T-helper 1 cell treated with Interleukin-12 subunit alpha and Interleukin-12 subunit beta and Interleukin-4 antibody, amounts not matched to agents 30 μg/mL and 1 μg/mL, for 36 hours (primary cell): ENCODE measurements at regions not wholly inside any gene's neighbourhood (a gene's known extent, or its start where the extent isn't known, plus 50 kb on each side); places are given as distances from the start of the nearest gene placed in this dataset.

Experiments used
- H3K27ac Mint-ChIP-seq: one replicate; pipeline ENCODE4 v1.8.0; 2021; ENCODE audit warnings: mild to moderate bottlenecking, mixed read lengths
- H3K27me3 Mint-ChIP-seq: one replicate; pipeline ENCODE4 v1.8.0; 2021; ENCODE audit warnings: low read depth, mixed read lengths
- H3K36me3 Mint-ChIP-seq: one replicate; pipeline ENCODE4 v1.8.0; 2021; ENCODE audit warnings: low read depth, mixed read lengths
- H3K4me1 Mint-ChIP-seq: one replicate; pipeline ENCODE4 v1.8.0; 2021; ENCODE audit warnings: low read depth, mixed read lengths
- H3K4me3 Mint-ChIP-seq: one replicate; pipeline ENCODE4 v1.8.0; 2021; ENCODE audit warnings: mild to moderate bottlenecking, moderate library complexity, mixed read lengths
- H3K9me3 Mint-ChIP-seq: one replicate; pipeline ENCODE4 v1.8.0; 2021; ENCODE audit warnings: mixed read lengths

GRCh38 chr12:107275530-107275929, 182.2 kb upstream of the CRY1 start:
- no peak overlapping the region for H3K4me3 Mint-ChIP-seq
- no peaks in the 10 kb centered on the region for H3K9me3 Mint-ChIP-seq
- H3K27ac Mint-ChIP-seq, result no peak overlapping the region
- peaks cover 1% of the 10 kb centered on the region for H3K36me3 Mint-ChIP-seq
- peaks cover 2% of the 10 kb centered on the region for H3K4me1 Mint-ChIP-seq
- peaks cover 32% of the 10 kb centered on the region for H3K27me3 Mint-ChIP-seq

DNA sequence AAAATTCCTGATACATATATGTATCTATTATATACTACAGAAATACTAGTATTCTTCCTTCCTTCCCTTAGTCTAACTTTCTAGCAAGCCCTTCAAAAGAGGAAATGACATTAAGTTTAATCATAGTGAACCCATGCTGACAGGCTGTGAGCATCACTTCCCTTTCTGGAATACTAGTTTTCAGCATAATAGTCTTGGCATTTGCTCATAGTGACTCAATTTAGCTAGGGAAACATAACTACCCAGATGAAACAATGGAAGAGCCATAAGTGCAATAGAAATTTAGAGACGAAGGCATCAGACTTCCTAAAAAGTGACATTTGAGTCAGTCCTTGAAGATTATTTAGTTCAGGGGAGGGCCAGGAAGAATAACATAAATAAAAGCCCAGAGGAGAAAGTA, 184.5 kb upstream of the CRY1 start:
- Mint-ChIP-seq H3K36me3 (peaks cover 1% of the 10 kb centered on the region), H3K4me3 (no peak overlapping the region), H3K9me3 (no peaks in the 10 kb centered on the region), H3K27ac (no peak overlapping the region), H3K4me1 (peaks cover 2% of the 10 kb centered on the region), H3K27me3 (peaks cover 34% of the 10 kb centered on the region)

DNA sequence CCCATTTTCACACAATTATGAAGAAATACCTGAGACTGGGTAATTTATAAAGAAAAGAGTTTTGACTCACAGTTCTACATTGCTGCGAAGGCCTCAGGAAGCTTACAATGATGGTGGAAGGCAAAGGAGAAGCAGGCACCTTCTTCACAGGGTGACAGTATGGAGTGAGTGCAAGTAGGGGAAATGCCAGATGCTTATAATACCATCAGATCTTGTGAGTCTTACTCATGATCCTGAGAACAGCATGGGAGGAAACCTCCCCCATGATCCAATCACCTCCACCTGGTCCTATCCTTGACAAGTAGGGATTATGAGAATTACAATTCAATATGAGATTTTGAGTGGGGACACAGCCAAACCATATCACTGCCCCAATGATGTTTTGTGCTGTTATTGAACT, 189.3 kb upstream of the CRY1 start:
- Mint-ChIP-seq H3K4me1 (peaks cover 11% of the 10 kb centered on the region), H3K36me3 (no peaks in the 10 kb centered on the region), H3K9me3 (peaks cover 8% of the 10 kb centered on the region), H3K27ac (no peak overlapping the region), H3K27me3 (peaks cover 17% of the 10 kb centered on the region), H3K4me3 (no peak overlapping the region)

GRCh38 chr12:107283652-107284051, 190.3 kb upstream of the CRY1 start:
- H3K4me1 Mint-ChIP-seq, result peaks cover 17% of the 10 kb centered on the region
- H3K27me3 Mint-ChIP-seq, result peaks cover 12% of the 10 kb centered on the region
- no peak overlapping the region for H3K27ac Mint-ChIP-seq
- H3K36me3 Mint-ChIP-seq, result no peaks in the 10 kb centered on the region
- H3K9me3 Mint-ChIP-seq, result peaks cover 8% of the 10 kb centered on the region
- no peak overlapping the region for H3K4me3 Mint-ChIP-seq

DNA sequence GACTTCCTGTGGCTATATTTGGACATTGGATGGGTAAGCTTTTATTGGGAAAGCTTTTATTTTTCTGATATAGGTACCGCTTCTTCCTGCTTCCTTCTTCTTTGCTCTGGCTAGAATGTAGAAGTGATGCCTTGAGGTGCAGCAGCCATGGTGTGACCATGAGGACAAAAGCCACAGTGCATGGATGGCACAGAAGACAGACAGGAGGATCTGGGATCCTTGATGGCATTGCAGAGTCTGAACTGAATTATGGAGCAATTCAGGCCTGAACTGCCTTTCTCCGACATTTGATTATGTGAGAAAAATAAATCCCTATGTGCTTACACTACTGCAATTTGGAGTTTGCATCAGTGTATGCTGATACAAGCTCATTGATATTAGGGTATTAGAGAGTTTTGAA, 191.3 kb upstream of the CRY1 start:
- H3K36me3 Mint-ChIP-seq, result no peaks in the 10 kb centered on the region
- no peak overlapping the region for H3K27ac Mint-ChIP-seq
- peaks cover 8% of the 10 kb centered on the region for H3K9me3 Mint-ChIP-seq
- H3K27me3 Mint-ChIP-seq, result peaks cover 7% of the 10 kb centered on the region
- H3K4me3 Mint-ChIP-seq, result no peak overlapping the region
- peaks cover 22% of the 10 kb centered on the region for H3K4me1 Mint-ChIP-seq

DNA sequence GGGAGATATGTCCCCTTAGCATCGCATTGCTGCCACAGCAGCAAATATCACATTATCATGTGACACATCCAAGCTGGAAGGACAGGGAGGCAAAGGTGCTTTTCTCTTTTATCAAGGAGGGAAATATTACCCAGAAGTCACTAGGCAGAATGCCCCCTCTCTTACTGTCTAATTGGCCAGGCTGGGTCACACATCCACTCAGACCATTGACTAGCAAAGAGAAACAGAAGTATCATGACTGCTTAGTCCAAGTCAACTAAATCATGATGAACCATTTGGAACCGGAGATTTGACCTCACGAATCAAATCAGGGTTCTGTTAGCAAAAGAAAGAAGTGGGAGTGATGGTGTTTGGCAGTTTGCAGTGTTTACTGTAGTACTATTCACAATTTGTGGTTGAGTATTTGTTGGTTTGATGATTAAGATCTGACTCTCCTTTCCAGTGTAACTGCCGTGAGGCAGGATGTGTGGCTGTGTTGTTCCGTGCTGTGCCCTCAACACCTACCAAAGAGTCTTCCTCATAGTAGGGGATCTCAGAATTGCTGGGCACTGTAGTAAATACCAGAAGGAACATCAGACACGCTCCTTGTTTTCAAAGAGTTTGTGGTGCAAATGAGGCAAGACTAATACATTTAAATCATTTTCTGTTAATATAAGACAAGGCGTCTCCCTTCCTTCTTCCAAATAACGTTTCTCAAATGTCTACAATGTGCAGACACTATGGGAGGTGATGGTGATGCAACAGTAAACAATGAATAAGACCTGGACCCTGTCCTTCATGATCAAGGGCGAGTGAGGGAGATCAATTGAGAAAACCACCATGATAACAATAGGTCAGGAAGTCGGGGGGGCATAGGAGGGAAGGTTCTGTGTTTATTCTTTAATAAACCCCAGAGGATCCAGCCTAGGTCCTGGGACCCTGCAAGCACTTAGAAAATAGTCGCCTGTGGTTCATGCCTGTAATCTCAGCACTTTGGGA, 194.4 kb upstream of the CRY1 start:
- peak overlapping the region; percentile 20 for H3K4me3 Mint-ChIP-seq
- peak overlapping the region; percentile 73 for H3K27ac Mint-ChIP-seq

DNA sequence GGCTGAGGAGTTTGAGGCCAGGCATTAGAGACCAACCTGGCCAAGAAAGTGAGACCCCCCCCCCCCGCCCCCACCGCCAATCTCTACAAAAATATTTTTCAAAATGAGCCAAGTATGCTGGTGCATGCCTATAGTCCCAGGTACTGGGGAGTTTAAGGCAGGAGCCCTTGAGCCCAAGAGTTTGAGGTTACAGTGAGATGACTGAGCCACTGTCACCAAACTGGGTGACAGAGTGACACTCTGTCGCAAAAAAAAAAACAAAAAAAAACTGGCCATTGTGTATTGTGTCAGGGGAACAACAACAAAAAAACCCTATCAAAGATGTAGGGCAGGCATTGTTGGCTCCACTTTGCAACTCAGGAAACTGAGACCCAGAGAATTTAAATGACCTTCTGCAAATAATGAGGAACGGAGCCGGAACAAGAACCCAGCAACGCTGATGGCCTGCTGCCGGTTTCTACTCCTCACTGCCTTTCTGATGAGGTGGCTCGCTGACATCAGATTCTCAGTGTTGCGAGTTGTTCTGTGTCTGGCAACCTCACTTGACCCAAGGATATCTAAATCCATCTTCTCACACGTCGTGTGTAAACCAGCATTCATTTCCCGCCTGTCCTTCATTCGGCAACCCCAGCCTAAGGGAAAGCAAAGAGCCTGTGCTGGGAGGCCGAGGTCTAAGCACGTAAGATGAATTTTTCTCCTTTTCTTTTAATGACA, 195.2 kb upstream of the CRY1 start:
- H3K27ac Mint-ChIP-seq, result no peak overlapping the region
- no peak overlapping the region for H3K4me3 Mint-ChIP-seq
- H3K27me3 Mint-ChIP-seq, result no peaks in the 10 kb centered on the region
- H3K36me3 Mint-ChIP-seq, result no peaks in the 10 kb centered on the region
- peaks cover 6% of the 10 kb centered on the region for H3K9me3 Mint-ChIP-seq
- peaks cover 22% of the 10 kb centered on the region for H3K4me1 Mint-ChIP-seq

More for the DNA sequence above, 194.4 kb upstream of the CRY1 start:
- Mint-ChIP-seq H3K36me3 (no peaks in the 10 kb centered on the region), H3K9me3 (peaks cover 8% of the 10 kb centered on the region), H3K27me3 (no peaks in the 10 kb centered on the region), H3K4me1 (peaks cover 22% of the 10 kb centered on the region)

GRCh38 chr12:107291018-107291417, 197.7 kb upstream of the CRY1 start:
- Mint-ChIP-seq H3K4me3 (no peak overlapping the region), H3K4me1 (peaks cover 20% of the 10 kb centered on the region), H3K27me3 (peaks cover 6% of the 10 kb centered on the region), H3K36me3 (no peaks in the 10 kb centered on the region), H3K9me3 (no peaks in the 10 kb centered on the region), H3K27ac (no peak overlapping the region)

- peaks cover 5% of the 10 kb centered on the region for H3K4me1 Mint-ChIP-seq
- H3K27me3 Mint-ChIP-seq, result peaks cover 22% of the 10 kb centered on the region
- no peaks in the 10 kb centered on the region for H3K9me3 Mint-ChIP-seq
- H3K36me3 Mint-ChIP-seq, result no peaks in the 10 kb centered on the region
- no peak overlapping the region for H3K4me3 Mint-ChIP-seq
- no peak overlapping the region for H3K27ac Mint-ChIP-seq
Measured at GRCh38 chr12:107296681-107297089, 203.3 kb upstream of the CRY1 start.

DNA sequence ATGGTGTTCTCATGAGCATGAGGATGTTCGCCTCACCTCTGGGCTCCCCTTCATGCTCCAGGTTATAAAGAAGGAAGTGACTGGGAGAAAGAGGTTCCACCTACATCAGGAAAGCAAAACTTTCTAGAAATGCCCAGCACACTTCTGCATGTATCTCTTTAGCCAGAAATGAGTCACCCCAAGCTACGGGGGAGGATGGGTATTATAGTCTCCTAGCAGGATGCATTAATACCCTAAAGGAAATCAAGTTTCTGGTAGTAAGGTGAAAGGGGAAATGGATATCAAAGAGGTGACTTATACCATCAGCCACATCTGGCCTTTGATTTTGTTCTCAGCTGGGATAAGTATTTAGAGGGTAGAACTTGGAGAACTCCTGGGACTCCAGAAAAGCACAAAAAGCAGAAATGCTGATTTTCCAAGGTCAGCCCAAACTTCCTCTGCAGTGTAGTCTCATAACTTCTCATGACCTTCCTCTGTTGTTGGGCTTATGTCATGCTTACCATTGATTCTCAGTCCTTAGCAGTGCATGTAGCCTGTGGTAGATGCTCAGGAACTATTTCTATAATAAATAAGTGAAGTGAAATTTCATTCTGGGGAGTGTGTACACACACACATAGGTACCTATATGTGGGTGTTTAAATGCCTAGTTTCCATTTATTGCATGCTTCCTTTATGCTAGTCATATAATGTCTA, 209.4 kb upstream of the CRY1 start:
- Mint-ChIP-seq H3K4me1 (no peaks in the 10 kb centered on the region), H3K36me3 (peaks cover 2% of the 10 kb centered on the region), H3K4me3 (no peak overlapping the region), H3K9me3 (peaks cover 4% of the 10 kb centered on the region), H3K27ac (no peak overlapping the region), H3K27me3 (peaks cover 26% of the 10 kb centered on the region)

DNA sequence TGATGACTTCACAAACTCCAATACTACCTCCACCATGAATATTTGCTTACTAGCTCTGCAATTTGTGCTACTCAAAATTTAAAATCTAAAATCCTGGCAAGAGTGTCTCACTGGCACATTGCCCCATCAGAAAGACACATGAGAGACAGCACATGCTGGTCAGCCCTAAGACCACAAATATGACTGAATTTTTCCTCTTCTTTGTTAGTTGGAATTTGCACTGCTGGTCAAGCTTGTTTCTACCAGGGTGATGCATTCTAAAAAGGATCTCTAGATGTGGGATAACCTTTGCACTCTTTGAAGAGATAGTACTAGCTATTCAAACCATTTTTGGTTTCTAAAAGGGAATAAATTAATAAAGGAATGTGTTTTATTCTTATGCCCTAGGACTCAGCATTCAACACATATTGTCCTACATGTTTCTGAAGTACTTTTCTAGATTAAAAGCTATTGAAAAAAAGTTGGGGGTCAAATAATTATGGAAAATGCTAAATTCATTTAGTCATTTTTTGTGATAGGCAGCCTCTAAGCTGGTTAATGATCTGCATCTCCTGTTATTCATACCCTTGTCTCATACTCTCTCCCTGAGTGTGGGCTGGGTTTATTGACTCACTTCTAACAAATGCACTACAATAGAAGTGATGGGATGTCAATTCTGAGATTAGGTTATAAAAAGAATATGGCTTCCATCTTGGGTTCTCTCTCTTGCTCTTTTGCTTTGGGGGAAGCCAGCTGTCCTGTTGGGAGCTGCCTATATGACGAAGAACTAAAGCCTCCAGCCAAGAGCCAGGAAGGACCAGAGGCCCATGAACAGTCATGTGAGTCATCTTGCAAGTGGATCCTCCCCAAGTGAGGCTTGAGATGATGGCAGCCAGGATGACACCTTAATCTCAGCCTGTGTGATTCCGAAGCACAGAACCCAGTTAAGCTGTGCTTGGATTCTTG, 211.5 kb upstream of the CRY1 start:
- Mint-ChIP-seq H3K27me3 (peaks cover 26% of the 10 kb centered on the region), H3K9me3 (peaks cover 4% of the 10 kb centered on the region), H3K4me3 (no peak overlapping the region), H3K27ac (no peak overlapping the region), H3K4me1 (peaks cover 17% of the 10 kb centered on the region), H3K36me3 (peaks cover 4% of the 10 kb centered on the region)

DNA sequence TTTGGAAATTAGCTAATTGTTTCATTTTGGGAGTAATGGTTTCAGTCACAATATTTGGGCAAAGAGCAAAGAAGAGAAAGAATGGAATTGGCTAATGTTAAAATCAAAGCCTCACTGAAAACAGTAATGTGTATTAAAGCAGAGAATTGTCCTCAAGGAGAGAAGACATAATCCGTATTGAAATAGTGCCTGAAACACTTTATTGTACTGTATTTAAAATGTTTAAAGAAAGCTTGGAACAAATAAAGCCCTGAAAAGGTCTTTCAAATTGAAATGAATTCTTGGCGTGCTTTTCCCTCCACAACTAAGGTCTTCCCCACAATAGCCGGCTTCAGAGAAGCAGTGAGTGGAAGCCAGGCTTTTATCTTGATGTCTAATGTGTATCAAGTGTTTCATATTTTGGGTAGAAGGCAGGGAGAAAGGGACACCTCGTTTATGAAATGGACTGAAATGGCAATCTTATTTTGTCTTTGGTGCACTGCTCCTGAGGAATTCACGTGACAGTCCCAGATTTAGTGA, 212.9 kb upstream of the CRY1 start:
- Mint-ChIP-seq H3K36me3 (peaks cover 4% of the 10 kb centered on the region), H3K9me3 (peaks cover 4% of the 10 kb centered on the region), H3K27ac (no peak overlapping the region), H3K27me3 (peaks cover 20% of the 10 kb centered on the region), H3K4me1 (peaks cover 18% of the 10 kb centered on the region), H3K4me3 (no peak overlapping the region)

DNA sequence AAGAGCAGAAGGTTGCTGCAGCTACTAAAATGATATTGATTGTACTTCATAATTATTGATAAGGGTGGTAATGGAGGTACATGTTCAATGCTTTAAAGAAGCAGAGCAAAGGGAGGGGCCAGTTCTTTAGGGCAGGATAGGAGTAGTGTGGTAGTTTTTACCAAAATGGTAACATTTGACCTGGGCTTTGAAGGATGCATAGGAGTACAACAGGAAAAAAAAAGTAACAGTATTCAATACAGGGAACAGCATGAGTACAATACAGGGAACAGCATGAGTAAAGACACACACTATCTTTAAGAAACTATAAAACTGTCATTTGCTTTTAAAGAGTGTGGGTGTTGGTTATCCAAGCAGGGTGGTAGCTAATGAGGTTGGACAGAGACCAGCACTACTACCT, 215.0 kb upstream of the CRY1 start:
- peaks cover 18% of the 10 kb centered on the region for H3K4me1 Mint-ChIP-seq
- H3K27me3 Mint-ChIP-seq, result peaks cover 25% of the 10 kb centered on the region
- H3K36me3 Mint-ChIP-seq, result peaks cover 4% of the 10 kb centered on the region
- H3K27ac Mint-ChIP-seq, result no peak overlapping the region
- peaks cover 4% of the 10 kb centered on the region for H3K9me3 Mint-ChIP-seq
- no peak overlapping the region for H3K4me3 Mint-ChIP-seq
